ENCODE measurements at regions not wholly inside any gene's neighbourhood (a gene's known extent, or its start where the extent isn't known, plus 50 kb on each side); places are given as distances from the start of the nearest gene placed in this dataset.

GRCh38 chr1:4108758-4109627 is 208.9 kb upstream of the C1orf174 start:
- WGBS: 70% methylated on average over 25 of the region's 29 CpGs

GRCh38 chr1:4109628-4109940 is 209.5 kb upstream of the C1orf174 start:
- Histone ChIP-seq H3K9me3 (no peaks in the 10 kb centered on the region), H3K4me1 (no peaks in the 10 kb centered on the region), H3K27me3 (peaks cover 0 to 57% (median 0%) of the 10 kb centered on the region in 4 donors), H3K4me3 (no peak overlapping the region), H3K27ac (replicated peaks in 1 of 4) (no peak overlapping the region), H3K36me3 (no peaks in the 10 kb centered on the region)
- DNase-seq (ENCODE audit: extremely low spot score): no peak
- TF ChIP-seq POLR2AphosphoS5 (IDR thresholded peaks at IDR 0.05) (no peak), CTCF (IDR thresholded peaks at IDR 0.05) (no peak), POLR2A (IDR thresholded peaks at IDR 0.05; ENCODE audit: low read depth) (no peak), EP300 (IDR thresholded peaks at IDR 0.05) (no peak)
- intact Hi-C loops (cut with DNase I): no loop called here
- WGBS: 100% methylated on average over 3 of the region's 10 CpGs

More at GRCh38 chr1:4108758-4109627, 208.9 kb upstream of the C1orf174 start:
- intact Hi-C loops (cut with DNase I): no loop called here
- no peak for TF ChIP-seq EP300 (IDR thresholded peaks at IDR 0.05)
- TF ChIP-seq CTCF (IDR thresholded peaks at IDR 0.05): no peak
- no peak for TF ChIP-seq POLR2A (IDR thresholded peaks at IDR 0.05; ENCODE audit: low read depth)
- TF ChIP-seq POLR2AphosphoS5 (IDR thresholded peaks at IDR 0.05): no peak
- Histone ChIP-seq H3K36me3 (no peaks in the 10 kb centered on the region), H3K27ac (replicated peaks in 1 of 4) (no peak overlapping the region), H3K9me3 (no peaks in the 10 kb centered on the region), H3K4me3 (no peak overlapping the region), H3K27me3 (peaks cover 0 to 56% (median 0%) of the 10 kb centered on the region in 4 donors), H3K4me1 (no peaks in the 10 kb centered on the region)
- DNase-seq (ENCODE audit: extremely low spot score): no peak

GRCh38 chr1:4110888-4111287 is 210.8 kb upstream of the C1orf174 start:
- DNase-seq (ENCODE audit: extremely low spot score): no peak
- peaks cover 0 to 58% (median 0%) of the 10 kb centered on the region in 4 donors for H3K27me3 ChIP-seq
- no peaks in the 10 kb centered on the region for H3K4me1 ChIP-seq
- no peaks in the 10 kb centered on the region for H3K9me3 ChIP-seq
- no peak for TF ChIP-seq POLR2AphosphoS5 (IDR thresholded peaks at IDR 0.05)
- no peak for TF ChIP-seq POLR2A (IDR thresholded peaks at IDR 0.05; ENCODE audit: low read depth)
- no peak for TF ChIP-seq EP300 (IDR thresholded peaks at IDR 0.05)
- no peak for TF ChIP-seq CTCF (IDR thresholded peaks at IDR 0.05)
- H3K4me3 ChIP-seq: no peak overlapping the region
- H3K27ac ChIP-seq (replicated peaks in 1 of 4): no peak overlapping the region
- 80% methylated on average over 8 of the region's 8 CpGs for WGBS
- intact Hi-C loops (cut with DNase I): no loop called here
- no peaks in the 10 kb centered on the region for H3K36me3 ChIP-seq

GRCh38 chr1:4113897-4114296 is 213.8 kb upstream of the C1orf174 start:
- Histone ChIP-seq H3K36me3 (no peaks in the 10 kb centered on the region), H3K27me3 (peaks cover 0 to 65% (median 0%) of the 10 kb centered on the region in 4 donors), H3K9me3 (no peaks in the 10 kb centered on the region), H3K4me3 (no peak overlapping the region), H3K4me1 (no peaks in the 10 kb centered on the region), H3K27ac (replicated peaks in 1 of 4) (no peak overlapping the region)
- intact Hi-C loops (cut with DNase I): no loop called here
- TF ChIP-seq EP300 (IDR thresholded peaks at IDR 0.05) (no peak), CTCF (IDR thresholded peaks at IDR 0.05) (no peak), POLR2A (IDR thresholded peaks at IDR 0.05; ENCODE audit: low read depth) (no peak), POLR2AphosphoS5 (IDR thresholded peaks at IDR 0.05) (no peak)
- WGBS: 87% methylated on average over 2 of the region's 2 CpGs
- DNase-seq (ENCODE audit: extremely low spot score): no peak
